ENCODE measurements at regions not wholly inside any gene's neighbourhood (a gene's known extent, or its start where the extent isn't known, plus 50 kb on each side); places are given as distances from the start of the nearest gene placed in this dataset.

- DNase-seq (ENCODE audit: low spot score), result no peak
- no peaks in the 10 kb centered on the region for H3K4me1 Mint-ChIP-seq (ENCODE audit: low read depth)
- no peak for TF ChIP-seq CTCF (IDR thresholded peaks at IDR 0.05)
- H3K27ac Mint-ChIP-seq (ENCODE audit: unreplicated experiment), result no peak overlapping the region
- no peaks in the 10 kb centered on the region for H3K9me3 Mint-ChIP-seq (ENCODE audit: low read depth)
- H3K4me3 Mint-ChIP-seq (ENCODE audit: unreplicated experiment), result no peak overlapping the region
- no peaks in the 10 kb centered on the region for H3K36me3 Mint-ChIP-seq (ENCODE audit: low read depth)
- peaks cover 25% of the 10 kb centered on the region for H3K27me3 Mint-ChIP-seq (ENCODE audit: low read depth)
These were observed 596.7 kb upstream of the ADAMTS9 start for GRCh38 chr3:65284546-65284945.

- Mint-ChIP-seq H3K36me3 (ENCODE audit: low read depth) (peaks cover 2% of the 10 kb centered on the region), H3K9me3 (ENCODE audit: low read depth) (no peaks in the 10 kb centered on the region), H3K4me3 (ENCODE audit: unreplicated experiment) (no peak overlapping the region), H3K27ac (ENCODE audit: unreplicated experiment) (no peak overlapping the region), H3K4me1 (ENCODE audit: low read depth) (no peaks in the 10 kb centered on the region), H3K27me3 (ENCODE audit: low read depth) (peaks cover 25% of the 10 kb centered on the region)
- TF ChIP-seq CTCF (IDR thresholded peaks at IDR 0.05), result no peak
- DNase-seq (ENCODE audit: low spot score), result no peak
These were observed 591.5 kb upstream of the ADAMTS9 start for GRCh38 chr3:65279225-65279782.

GRCh38 chr3:65277798-65278197 is 590.0 kb upstream of the ADAMTS9 start:
- no peak overlapping the region for H3K27ac Mint-ChIP-seq (ENCODE audit: unreplicated experiment)
- H3K27me3 Mint-ChIP-seq (ENCODE audit: low read depth), result peaks cover 18% of the 10 kb centered on the region
- DNase-seq (ENCODE audit: low spot score), result no peak
- H3K36me3 Mint-ChIP-seq (ENCODE audit: low read depth), result peaks cover 2% of the 10 kb centered on the region
- no peaks in the 10 kb centered on the region for H3K9me3 Mint-ChIP-seq (ENCODE audit: low read depth)
- no peak overlapping the region for H3K4me3 Mint-ChIP-seq (ENCODE audit: unreplicated experiment)
- H3K4me1 Mint-ChIP-seq (ENCODE audit: low read depth), result no peaks in the 10 kb centered on the region
- no peak for TF ChIP-seq CTCF (IDR thresholded peaks at IDR 0.05)

- peaks cover 13% of the 10 kb centered on the region for H3K27me3 Mint-ChIP-seq (ENCODE audit: low read depth)
- no peak for DNase-seq (ENCODE audit: low spot score)
- no peak for TF ChIP-seq CTCF (IDR thresholded peaks at IDR 0.05)
- H3K4me1 Mint-ChIP-seq (ENCODE audit: low read depth), result no peaks in the 10 kb centered on the region
- no peak overlapping the region for H3K27ac Mint-ChIP-seq (ENCODE audit: unreplicated experiment)
- H3K4me3 Mint-ChIP-seq (ENCODE audit: unreplicated experiment), result no peak overlapping the region
- H3K36me3 Mint-ChIP-seq (ENCODE audit: low read depth), result peaks cover 2% of the 10 kb centered on the region
- H3K9me3 Mint-ChIP-seq (ENCODE audit: low read depth), result peaks cover 3% of the 10 kb centered on the region
These were observed 588.8 kb upstream of the ADAMTS9 start for GRCh38 chr3:65276551-65276950.

- Mint-ChIP-seq H3K9me3 (ENCODE audit: low read depth) (peaks cover 3% of the 10 kb centered on the region), H3K36me3 (ENCODE audit: low read depth) (no peaks in the 10 kb centered on the region)
These were observed 580.6 kb upstream of the ADAMTS9 start for GRCh38 chr3:65268426-65268825.

More at GRCh38 chr3:65268426-65268825, 580.6 kb upstream of the ADAMTS9 start:
- Mint-ChIP-seq H3K4me3 (ENCODE audit: unreplicated experiment) (no peak overlapping the region), H3K27ac (ENCODE audit: unreplicated experiment) (peak overlapping the region; percentile 4), H3K27me3 (ENCODE audit: low read depth) (no peaks in the 10 kb centered on the region), H3K4me1 (ENCODE audit: low read depth) (peaks cover 13% of the 10 kb centered on the region)
- no peak for TF ChIP-seq CTCF (IDR thresholded peaks at IDR 0.05)
- DNase-seq (ENCODE audit: low spot score), result no peak
